B cell (primary cell): ENCODE measurements at regions not wholly inside any gene's neighbourhood (a gene's known extent, or its start where the extent isn't known, plus 50 kb on each side); places are given as distances from the start of the nearest gene placed in this dataset.

ENCODE experiments used
- ATAC-seq: fragments of 200-7000 bp; cut with Tn5 transposase; one replicate; pipeline ENCODE4 v1.10.0; 2021; ENCODE audit warnings: low read depth, mild to moderate bottlenecking, moderate number of reproducible peaks, moderate library complexity
- CTCF ChIA-PET: fragments of 350-600 bp; sonication (Branson Sonifier 250); formaldehyde crosslinking; loops from one replicate; lab custom pipeline; 2021; ENCODE audit warnings: antibody characterized with exemption, inconsistent platforms; lab: Charles Lee
- POLR2A ChIA-PET: fragments of 350-600 bp; sonication (Branson Sonifier 250); formaldehyde crosslinking; loops from one replicate; lab custom pipeline; 2021; ENCODE audit warnings: antibody characterized with exemption; lab: Charles Lee
- DNase-seq: peaks from one replicate; pipeline ENCODE4 v3.0.0; 2013
- H2AFZ ChIP-seq: 2 replicates; pipeline ENCODE4 v1.6.1; 2012; ENCODE audit warnings: mild to moderate bottlenecking, low read depth, low read length; ENCODE audit not compliant: insufficient read depth, poor library complexity, severe bottlenecking
- H3K27ac ChIP-seq, 2 donors: 1 replicate in 1 of 2; 2 replicates in 1 of 2; pipeline ENCODE4 v1.5.1; 2012 to 2013; ENCODE audit warnings: low read length in 2 of 2, mild to moderate bottlenecking in 2 of 2, moderate library complexity in 1 of 2
- H3K27me3 ChIP-seq, 4 experiments: fragments of 200-600 bp in 1 of 4; sonication (generic) in 1 of 4; replicated peaks in 1 of 4; 1 replicate in 2 of 4; 2 replicates in 2 of 4; pipeline versions ENCODE4 v1.6.1 to v1.7.0; 2013 to 2016; ENCODE audit warnings: low read length in 3 of 4, mild to moderate bottlenecking in 2 of 4, mixed read lengths in 1 of 4, moderate library complexity in 1 of 4; ENCODE audit not compliant: insufficient read depth in 4 of 4, control insufficient read depth in 3 of 4; ENCODE audit errors: control extremely low read depth in 1 of 4
- H3K36me3 ChIP-seq, 2 experiments: replicated peaks in 1 of 2; 1 replicate in 1 of 2; 2 replicates in 1 of 2; pipeline versions ENCODE4 v1.6.1 to v1.7.1; 2013; ENCODE audit warnings: low read length in 1 of 2; ENCODE audit not compliant: insufficient read depth in 2 of 2, control insufficient read depth in 1 of 2; ENCODE audit errors: control extremely low read depth in 1 of 2, extremely low read depth in 1 of 2
- H3K4me1 ChIP-seq, 2 donors: fragments of 200-600 bp in 1 of 2; sonication (generic) in 1 of 2; 1 replicate in 1 of 2; 2 replicates in 1 of 2; pipeline versions ENCODE4 v1.5.1 to v1.6.1; 2013 to 2017; ENCODE audit warnings: low read length in 2 of 2; ENCODE audit not compliant: control insufficient read depth in 2 of 2, insufficient read depth in 2 of 2
- H3K4me2 ChIP-seq: replicated peaks from 2 replicates; pipeline ENCODE3; 2012; ENCODE audit warnings: mild to moderate bottlenecking, low read depth, low read length; ENCODE audit not compliant: poor library complexity, severe bottlenecking
- H3K4me3 ChIP-seq, 5 experiments: fragments of 200-600 bp in 1 of 5; sonication (generic) in 1 of 5; 1 replicate in 3 of 5; 2 replicates in 2 of 5; pipeline versions ENCODE4 v1.5.1 to v1.7.0; 2011 to 2016; ENCODE audit warnings: low read length in 4 of 5, mild to moderate bottlenecking in 4 of 5, low read depth in 2 of 5, control low read depth in 1 of 5, moderate library complexity in 1 of 5; ENCODE audit not compliant: insufficient read depth in 1 of 5; ENCODE audit errors: control extremely low read depth in 1 of 5, extremely low read depth in 1 of 5
- H3K79me2 ChIP-seq: fragments of 200-600 bp; sonication (generic); one replicate; pipeline ENCODE4 v1.6.0; 2016; ENCODE audit warnings: low read length; ENCODE audit not compliant: control insufficient read depth, insufficient read depth
- H3K9ac ChIP-seq: fragments of 200-600 bp; sonication (generic); 2 replicates; pipeline ENCODE4 v1.6.1; 2017; ENCODE audit warnings: mild to moderate bottlenecking, low read length, moderate library complexity
- H3K9me3 ChIP-seq, 3 donors: one replicate each; pipeline versions ENCODE4 v1.6.1 to v1.7.1; 2013; ENCODE audit warnings: low read length in 2 of 3; ENCODE audit not compliant: control insufficient read depth in 2 of 3, insufficient read depth in 1 of 3; ENCODE audit errors: control extremely low read depth in 1 of 3
- H4K20me1 ChIP-seq: 2 replicates; pipeline ENCODE4 v1.6.0; 2012; ENCODE audit warnings: mild to moderate bottlenecking, low read length; ENCODE audit not compliant: insufficient read depth, control insufficient read depth, poor library complexity, severe bottlenecking
- H3K27ac Mint-ChIP-seq: one replicate; pipeline ENCODE4 v1.8.0; 2021; ENCODE audit warnings: mixed read lengths
- H3K27me3 Mint-ChIP-seq: one replicate; pipeline ENCODE4 v1.8.0; 2021; ENCODE audit warnings: mixed read lengths
- H3K4me1 Mint-ChIP-seq: one replicate; pipeline ENCODE4 v1.8.0; 2021; ENCODE audit warnings: mixed read lengths
- H3K4me3 Mint-ChIP-seq: one replicate; pipeline ENCODE4 v1.8.0; 2021; ENCODE audit warnings: mixed read lengths
- H3K9me3 Mint-ChIP-seq: one replicate; pipeline ENCODE4 v1.8.0; 2022; ENCODE audit warnings: mixed read lengths; ENCODE audit not compliant: insufficient read depth
- EZH2 ChIP-seq: IDR thresholded peaks from 2 replicates; pipeline ENCODE4 v1.6.1; 2012; ENCODE audit warnings: borderline replicate concordance, low read depth, mild to moderate bottlenecking, moderate library complexity, low read length; ENCODE audit not compliant: insufficient read depth, poor library complexity, severe bottlenecking
- WGBS: methylation state at CpG from one replicate; pipeline ENCODE4 v1.1.5; 2013; ENCODE audit warnings: missing lambda C conversion rate; ENCODE audit not compliant: insufficient coverage; 5-methylcytosine and 5-hydroxymethylcytosine counted together
- intact Hi-C: fragments of 100-400 bp; cut with micrococcal nuclease; formaldehyde crosslinking; loops from one replicate; pipeline ENCODE4 v1.10.0; 2022
- TF ChIP-seq, protein P1 (sequence below): fragments of 200-600 bp; IDR thresholded peaks from one replicate; pipeline ENCODE4 v1.8.0; 2022; ENCODE audit warnings: antibody characterized with exemption, mild to moderate bottlenecking

DNA sequence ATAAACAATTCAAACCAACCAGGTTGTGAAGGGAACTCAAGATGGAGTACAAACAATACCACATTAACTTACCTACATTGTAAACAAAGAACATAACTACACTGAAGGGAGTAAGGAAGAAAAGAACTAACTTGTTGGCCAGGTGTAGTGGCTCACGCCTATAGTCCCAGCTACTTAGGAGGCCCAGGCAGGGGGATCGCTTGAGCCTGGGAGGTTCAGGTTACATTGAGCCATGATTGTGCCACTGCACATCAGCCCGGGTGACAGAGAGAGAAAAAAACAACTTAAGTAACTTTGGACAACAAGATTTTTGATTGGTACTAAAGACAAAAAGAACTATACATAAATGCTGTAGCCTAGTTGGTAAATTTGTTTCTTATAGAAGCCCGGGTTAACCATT is 68.8 kb downstream of the TRIL start:
- H3K4me3 Mint-ChIP-seq: no peak overlapping the region
- H3K27me3 Mint-ChIP-seq: peaks cover 41% of the 10 kb centered on the region
- H3K4me2 ChIP-seq: no peak overlapping the region
- intact Hi-C loops: no loop called here
- no peak overlapping the region for H3K27ac ChIP-seq
- no peak overlapping the region for H3K27ac Mint-ChIP-seq
- no peaks in the 10 kb centered on the region for H4K20me1 ChIP-seq
- no peak overlapping the region for H3K9ac ChIP-seq
- H2AFZ ChIP-seq: no peak overlapping the region
- H3K9me3 ChIP-seq: no peaks in the 10 kb centered on the region
- no peaks in the 10 kb centered on the region for H3K36me3 ChIP-seq
- DNase-seq (no peak), ATAC-seq (no peak)
- H3K4me1 ChIP-seq: peaks cover 0 to 8% of the 10 kb centered on the region in 2 donors
- TF ChIP-seq EZH2: no peak
- TF ChIP-seq, protein P1, sequence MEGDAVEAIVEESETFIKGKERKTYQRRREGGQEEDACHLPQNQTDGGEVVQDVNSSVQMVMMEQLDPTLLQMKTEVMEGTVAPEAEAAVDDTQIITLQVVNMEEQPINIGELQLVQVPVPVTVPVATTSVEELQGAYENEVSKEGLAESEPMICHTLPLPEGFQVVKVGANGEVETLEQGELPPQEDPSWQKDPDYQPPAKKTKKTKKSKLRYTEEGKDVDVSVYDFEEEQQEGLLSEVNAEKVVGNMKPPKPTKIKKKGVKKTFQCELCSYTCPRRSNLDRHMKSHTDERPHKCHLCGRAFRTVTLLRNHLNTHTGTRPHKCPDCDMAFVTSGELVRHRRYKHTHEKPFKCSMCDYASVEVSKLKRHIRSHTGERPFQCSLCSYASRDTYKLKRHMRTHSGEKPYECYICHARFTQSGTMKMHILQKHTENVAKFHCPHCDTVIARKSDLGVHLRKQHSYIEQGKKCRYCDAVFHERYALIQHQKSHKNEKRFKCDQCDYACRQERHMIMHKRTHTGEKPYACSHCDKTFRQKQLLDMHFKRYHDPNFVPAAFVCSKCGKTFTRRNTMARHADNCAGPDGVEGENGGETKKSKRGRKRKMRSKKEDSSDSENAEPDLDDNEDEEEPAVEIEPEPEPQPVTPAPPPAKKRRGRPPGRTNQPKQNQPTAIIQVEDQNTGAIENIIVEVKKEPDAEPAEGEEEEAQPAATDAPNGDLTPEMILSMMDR: no peak
- no peak overlapping the region for H3K4me3 ChIP-seq
- ChIA-PET POLR2A (no interaction called here), CTCF (no interaction called here)
- WGBS: 94% methylated on average over 3 of the region's 4 CpGs
- H3K79me2 ChIP-seq: no peaks in the 10 kb centered on the region
- H3K9me3 Mint-ChIP-seq: no peaks in the 10 kb centered on the region
- peaks cover 0 to 8% (median 0%) of the 10 kb centered on the region in 4 experiments for H3K27me3 ChIP-seq
- peaks cover 4% of the 10 kb centered on the region for H3K4me1 Mint-ChIP-seq

DNA sequence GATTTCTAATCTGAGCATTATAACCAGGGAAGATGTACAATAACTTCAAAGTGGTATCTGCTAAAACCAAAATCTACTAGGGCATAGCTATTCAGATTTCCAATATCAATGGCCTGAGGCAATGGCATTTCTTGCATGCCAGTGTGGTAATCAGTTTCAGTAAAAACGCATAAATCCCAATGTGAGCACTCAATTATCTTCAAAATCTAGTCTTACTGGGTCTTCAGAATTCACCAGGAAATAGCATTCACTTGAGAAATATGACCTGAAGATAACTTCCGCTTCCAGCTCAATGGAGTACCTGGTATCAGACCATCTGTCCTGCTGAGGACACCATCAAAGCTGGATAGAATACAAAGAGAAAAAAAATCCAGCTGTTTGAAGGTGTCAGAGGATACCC is 72.4 kb downstream of the TRIL start:
- Histone ChIP-seq H3K9me3 (no peaks in the 10 kb centered on the region), H2AFZ (no peak overlapping the region), H3K4me2 (no peak overlapping the region), H3K79me2 (no peaks in the 10 kb centered on the region), H3K36me3 (no peaks in the 10 kb centered on the region), H3K9ac (no peak overlapping the region), H4K20me1 (no peaks in the 10 kb centered on the region), H3K27ac (no peak overlapping the region), H3K4me3 (no peak overlapping the region), H3K27me3 (peaks cover 0 to 27% (median 8%) of the 10 kb centered on the region in 4 experiments), H3K4me1 (peaks cover 0 to 8% of the 10 kb centered on the region in 2 donors)
- no peak for DNase-seq
- CTCF ChIA-PET: interaction anchor here (0.6 kb wide), 1 partner anchor 82 kb away, joined by 4 read pairs; no protein-coding TSS in a partner anchor
- H3K27ac Mint-ChIP-seq: no peak overlapping the region
- H3K9me3 Mint-ChIP-seq: no peaks in the 10 kb centered on the region
- no peak for ATAC-seq
- TF ChIP-seq, protein P1: no peak
- no peak for TF ChIP-seq EZH2
- H3K4me1 Mint-ChIP-seq: peaks cover 3% of the 10 kb centered on the region
- no peak overlapping the region for H3K4me3 Mint-ChIP-seq
- intact Hi-C loops: no loop called here
- WGBS: 90% methylated on average over 2 of the region's 2 CpGs
- peaks cover 48% of the 10 kb centered on the region for H3K27me3 Mint-ChIP-seq
- POLR2A ChIA-PET: no interaction called here
